Uterus (tissue), 3 donors: ENCODE measurements at regions not wholly inside any gene's neighbourhood (a gene's known extent, or its start where the extent isn't known, plus 50 kb on each side); places are given as distances from the start of the nearest gene placed in this dataset.

Experiments used
- DNase-seq, 2 donors: peaks; one replicate each; pipeline ENCODE4 v3.0.0-alpha.2; 2019 to 2020
- H3K27ac ChIP-seq, 2 donors: fragments of 200-600 bp; sonication (generic); 1 replicate in 1 of 2; 2 replicates in 1 of 2; pipeline ENCODE4 v1.5.1; 2016 to 2018
- H3K27me3 ChIP-seq, 2 donors: fragments of 200-600 bp; sonication (generic); one replicate each; pipeline ENCODE4 v1.5.1; 2018 to 2019; ENCODE audit warnings: control low read depth in 1 of 2
- H3K36me3 ChIP-seq, 2 donors: fragments of 200-600 bp; sonication (generic); one replicate each; pipeline ENCODE4 v1.5.1; 2019; ENCODE audit warnings: control low read depth in 1 of 2
- H3K4me1 ChIP-seq, 2 donors: fragments of 200-600 bp; sonication (generic); one replicate each; pipeline ENCODE4 v1.5.1; 2018 to 2019; ENCODE audit warnings: control low read depth in 1 of 2
- H3K4me3 ChIP-seq, 2 donors: fragments of 200-600 bp; sonication (generic); 1 replicate in 1 of 2; 2 replicates in 1 of 2; pipeline ENCODE4 v1.5.1; 2018 to 2019; ENCODE audit warnings: mild to moderate bottlenecking in 1 of 2
- H3K9me3 ChIP-seq, 2 donors: fragments of 200-600 bp; sonication (generic); one replicate each; pipeline ENCODE4 v1.5.1; 2019; ENCODE audit warnings: control low read depth in 1 of 2
- POLR2A ChIP-seq, 2 donors: fragments of 450-650 bp; IDR thresholded peaks; one replicate each; pipeline ENCODE4 v1.6.1; 2016; ENCODE audit warnings: antibody characterized with exemption in 2 of 2, mild to moderate bottlenecking in 1 of 2, moderate library complexity in 1 of 2
- intact Hi-C: fragments of 100-400 bp; cut with DNase I; formaldehyde crosslinking; loops from one replicate; pipeline ENCODE4 v1.15.1; 2023; ENCODE audit warnings: low total_unique reads
- TF ChIP-seq, protein P1 (sequence below), 4 experiments: fragments of 200-600 bp in 2 of 4; fragments of 450-650 bp in 2 of 4; sonication (generic) in 2 of 4; IDR thresholded peaks; one replicate each; pipeline ENCODE4 v1.5.1; 2016 to 2019; ENCODE audit warnings: antibody characterized with exemption in 4 of 4, mild to moderate bottlenecking in 2 of 4, moderate library complexity in 1 of 4
- donor health status: DM: yes; HTN: yes; CAD: no.

- no peak for DNase-seq
- no peaks in the 10 kb centered on the region for H3K4me1 ChIP-seq
- H3K27me3 ChIP-seq: no peaks in the 10 kb centered on the region
- TF ChIP-seq POLR2A (IDR thresholded peaks at IDR 0.05): no peak
- TF ChIP-seq, protein P1, sequence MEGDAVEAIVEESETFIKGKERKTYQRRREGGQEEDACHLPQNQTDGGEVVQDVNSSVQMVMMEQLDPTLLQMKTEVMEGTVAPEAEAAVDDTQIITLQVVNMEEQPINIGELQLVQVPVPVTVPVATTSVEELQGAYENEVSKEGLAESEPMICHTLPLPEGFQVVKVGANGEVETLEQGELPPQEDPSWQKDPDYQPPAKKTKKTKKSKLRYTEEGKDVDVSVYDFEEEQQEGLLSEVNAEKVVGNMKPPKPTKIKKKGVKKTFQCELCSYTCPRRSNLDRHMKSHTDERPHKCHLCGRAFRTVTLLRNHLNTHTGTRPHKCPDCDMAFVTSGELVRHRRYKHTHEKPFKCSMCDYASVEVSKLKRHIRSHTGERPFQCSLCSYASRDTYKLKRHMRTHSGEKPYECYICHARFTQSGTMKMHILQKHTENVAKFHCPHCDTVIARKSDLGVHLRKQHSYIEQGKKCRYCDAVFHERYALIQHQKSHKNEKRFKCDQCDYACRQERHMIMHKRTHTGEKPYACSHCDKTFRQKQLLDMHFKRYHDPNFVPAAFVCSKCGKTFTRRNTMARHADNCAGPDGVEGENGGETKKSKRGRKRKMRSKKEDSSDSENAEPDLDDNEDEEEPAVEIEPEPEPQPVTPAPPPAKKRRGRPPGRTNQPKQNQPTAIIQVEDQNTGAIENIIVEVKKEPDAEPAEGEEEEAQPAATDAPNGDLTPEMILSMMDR (IDR thresholded peaks at IDR 0.05): no peak
- H3K9me3 ChIP-seq: no peaks in the 10 kb centered on the region
- H3K27ac ChIP-seq: no peak overlapping the region
- H3K36me3 ChIP-seq: no peaks in the 10 kb centered on the region
- no peak overlapping the region for H3K4me3 ChIP-seq
- intact Hi-C loops: no loop called here
Observed at GRCh38 chr6:102717737-102718456, 1324.4 kb downstream of the GRIK2 start.

- DNase-seq: no peak
- H3K4me3 ChIP-seq: no peak overlapping the region
- H3K27me3 ChIP-seq: no peaks in the 10 kb centered on the region
- H3K27ac ChIP-seq: no peak overlapping the region
- no peaks in the 10 kb centered on the region for H3K36me3 ChIP-seq
- H3K4me1 ChIP-seq: no peaks in the 10 kb centered on the region
- no peaks in the 10 kb centered on the region for H3K9me3 ChIP-seq
- TF ChIP-seq, protein P1 (IDR thresholded peaks at IDR 0.05): no peak
- no peak for TF ChIP-seq POLR2A (IDR thresholded peaks at IDR 0.05)
- intact Hi-C loops: no loop called here
Observed at GRCh38 chr6:102717252-102717651, 1323.7 kb downstream of the GRIK2 start.

- no peak for TF ChIP-seq POLR2A (IDR thresholded peaks at IDR 0.05)
- TF ChIP-seq, protein P1 (IDR thresholded peaks at IDR 0.05): no peak
- intact Hi-C loops: no loop called here
- Histone ChIP-seq H3K4me3 (no peak overlapping the region), H3K27ac (no peak overlapping the region), H3K9me3 (no peaks in the 10 kb centered on the region), H3K4me1 (no peaks in the 10 kb centered on the region), H3K27me3 (no peaks in the 10 kb centered on the region), H3K36me3 (no peaks in the 10 kb centered on the region)
- no peak for DNase-seq
Observed at GRCh38 chr6:102701019-102701418, 1307.5 kb downstream of the GRIK2 start.

GRCh38 chr6:102686461-102686860, 1293.0 kb downstream of the GRIK2 start:
- Histone ChIP-seq H3K27ac (no peak overlapping the region), H3K4me3 (no peak overlapping the region), H3K4me1 (no peaks in the 10 kb centered on the region), H3K36me3 (no peaks in the 10 kb centered on the region), H3K9me3 (no peaks in the 10 kb centered on the region), H3K27me3 (no peaks in the 10 kb centered on the region)
- no peak for DNase-seq
- no peak for TF ChIP-seq POLR2A (IDR thresholded peaks at IDR 0.05)
- TF ChIP-seq, protein P1 (IDR thresholded peaks at IDR 0.05): no peak
- intact Hi-C loops: no loop called here

DNA sequence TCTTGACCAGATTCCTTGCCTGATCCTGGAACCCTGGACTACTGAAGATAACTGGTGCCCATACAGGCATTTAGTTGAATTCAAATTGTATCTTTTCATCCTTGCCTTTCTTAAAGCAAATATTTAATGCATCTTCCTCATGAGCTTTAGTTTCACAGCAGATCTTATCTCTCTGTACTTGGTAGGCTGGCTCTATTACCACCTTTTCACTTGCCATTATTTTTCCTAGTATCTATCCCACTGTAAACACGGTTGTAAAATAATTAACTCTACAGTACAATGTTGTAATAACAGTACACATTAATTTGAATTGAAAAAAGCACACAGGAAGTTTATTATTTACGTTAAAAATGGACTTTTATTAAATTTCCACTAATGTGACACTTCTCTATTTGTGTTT, 1286.9 kb downstream of the GRIK2 start:
- H3K9me3 ChIP-seq: no peaks in the 10 kb centered on the region
- H3K36me3 ChIP-seq: no peaks in the 10 kb centered on the region
- H3K27ac ChIP-seq: no peak overlapping the region
- no peak for DNase-seq
- no peak overlapping the region for H3K4me3 ChIP-seq
- H3K27me3 ChIP-seq: no peaks in the 10 kb centered on the region
- no peaks in the 10 kb centered on the region for H3K4me1 ChIP-seq
- intact Hi-C loops: no loop called here
- TF ChIP-seq POLR2A (IDR thresholded peaks at IDR 0.05): no peak
- TF ChIP-seq, protein P1 (IDR thresholded peaks at IDR 0.05): no peak
